ENCODE measurements at regions not wholly inside any gene's neighbourhood (a gene's known extent, or its start where the extent isn't known, plus 50 kb on each side); places are given as distances from the start of the nearest gene placed in this dataset.
A peak's percentile ranks its signal among the peaks of the same experiment; 100 is the strongest.

GRCh38 chr1:58991305-58991704 lies 207.5 kb upstream of the JUN start:
- WGBS (ENCODE audit: low lambda C conversion rate, missing lambda C conversion rate): 87% methylated on average over 1 of the region's 1 CpG

GRCh38 chr1:58992643-58993042 lies 208.8 kb upstream of the JUN start:
- no peak overlapping the region for H3K4me2 ChIP-seq
- WGBS (ENCODE audit: low lambda C conversion rate, missing lambda C conversion rate): 94% methylated on average over 2 of the region's 2 CpGs
- no peaks in the 10 kb centered on the region for H3K79me2 ChIP-seq
- no peaks in the 10 kb centered on the region for H3K9me3 ChIP-seq (ENCODE audit: low read depth)
- H3K9me2 ChIP-seq (replicated peaks; ENCODE audit: insufficient read depth): no peaks in the 10 kb centered on the region
- no peaks in the 10 kb centered on the region for H3K36me3 ChIP-seq (replicated peaks; ENCODE audit: insufficient read depth, low read depth)
- peaks cover 8% of the 10 kb centered on the region for H3K4me1 ChIP-seq (ENCODE audit: insufficient read depth)
- DNase-seq (ENCODE audit: low spot score): no peak
- TF ChIP-seq EZH2phosphoT487 (IDR thresholded peaks at IDR 0.05; ENCODE audit: low read depth, severe bottlenecking, unreplicated experiment) (no peak), CTCF (IDR thresholded peaks at IDR 0.05; ENCODE audit: poor library complexity) (no peak), EZH2 (IDR thresholded peaks at IDR 0.05; ENCODE audit: borderline replicate concordance) (no peak)
- no peak overlapping the region for H2AFZ ChIP-seq
- no peak overlapping the region for H3K27ac ChIP-seq
- no peak overlapping the region for H3K4me3 ChIP-seq
- H4K20me1 ChIP-seq (ENCODE audit: insufficient read depth, poor library complexity, severe bottlenecking): no peaks in the 10 kb centered on the region
- H3K27me3 ChIP-seq: no peaks in the 10 kb centered on the region

More at GRCh38 chr1:58991305-58991704, 207.5 kb upstream of the JUN start:
- TF ChIP-seq EZH2 (IDR thresholded peaks at IDR 0.05; ENCODE audit: borderline replicate concordance) (no peak), CTCF (IDR thresholded peaks at IDR 0.05; ENCODE audit: poor library complexity) (no peak), EZH2phosphoT487 (IDR thresholded peaks at IDR 0.05; ENCODE audit: low read depth, severe bottlenecking, unreplicated experiment) (no peak)
- Histone ChIP-seq H3K4me3 (no peak overlapping the region), H3K27me3 (no peaks in the 10 kb centered on the region), H2AFZ (no peak overlapping the region), H3K36me3 (replicated peaks; ENCODE audit: insufficient read depth, low read depth) (no peaks in the 10 kb centered on the region), H3K4me1 (ENCODE audit: insufficient read depth) (peaks cover 15% of the 10 kb centered on the region), H3K79me2 (no peaks in the 10 kb centered on the region), H3K9me3 (ENCODE audit: low read depth) (no peaks in the 10 kb centered on the region), H3K27ac (no peak overlapping the region), H4K20me1 (ENCODE audit: insufficient read depth, poor library complexity, severe bottlenecking) (no peaks in the 10 kb centered on the region), H3K4me2 (no peak overlapping the region), H3K9me2 (replicated peaks; ENCODE audit: insufficient read depth) (no peaks in the 10 kb centered on the region)
- no peak for DNase-seq (ENCODE audit: low spot score)

GRCh38 chr1:58993403-58993802 lies 209.6 kb upstream of the JUN start:
- H3K27ac ChIP-seq: no peak overlapping the region
- no peaks in the 10 kb centered on the region for H3K9me2 ChIP-seq (replicated peaks; ENCODE audit: insufficient read depth)
- DNase-seq (ENCODE audit: low spot score): no peak
- H3K4me3 ChIP-seq: no peak overlapping the region
- H3K27me3 ChIP-seq: no peaks in the 10 kb centered on the region
- H3K36me3 ChIP-seq (replicated peaks; ENCODE audit: insufficient read depth, low read depth): no peaks in the 10 kb centered on the region
- no peaks in the 10 kb centered on the region for H3K79me2 ChIP-seq
- no peaks in the 10 kb centered on the region for H3K9me3 ChIP-seq (ENCODE audit: low read depth)
- no peak overlapping the region for H2AFZ ChIP-seq
- no peak overlapping the region for H3K4me2 ChIP-seq
- peaks cover 8% of the 10 kb centered on the region for H3K4me1 ChIP-seq (ENCODE audit: insufficient read depth)
- TF ChIP-seq CTCF (IDR thresholded peaks at IDR 0.05; ENCODE audit: poor library complexity): no peak
- TF ChIP-seq EZH2 (IDR thresholded peaks at IDR 0.05; ENCODE audit: borderline replicate concordance): no peak
- no peak for TF ChIP-seq EZH2phosphoT487 (IDR thresholded peaks at IDR 0.05; ENCODE audit: low read depth, severe bottlenecking, unreplicated experiment)
- no peaks in the 10 kb centered on the region for H4K20me1 ChIP-seq (ENCODE audit: insufficient read depth, poor library complexity, severe bottlenecking)
- WGBS (ENCODE audit: low lambda C conversion rate, missing lambda C conversion rate): 99% methylated on average over 3 of the region's 3 CpGs

- H3K79me2 ChIP-seq: no peaks in the 10 kb centered on the region
- H2AFZ ChIP-seq: no peak overlapping the region
- H3K4me1 ChIP-seq (ENCODE audit: insufficient read depth): peaks cover 8% of the 10 kb centered on the region
- H3K4me3 ChIP-seq: no peak overlapping the region
- TF ChIP-seq EZH2phosphoT487 (IDR thresholded peaks at IDR 0.05; ENCODE audit: low read depth, severe bottlenecking, unreplicated experiment) (no peak), EZH2 (IDR thresholded peaks at IDR 0.05; ENCODE audit: borderline replicate concordance) (no peak), CTCF (IDR thresholded peaks at IDR 0.05; ENCODE audit: poor library complexity) (no peak)
- no peaks in the 10 kb centered on the region for H3K27me3 ChIP-seq
- H3K36me3 ChIP-seq (replicated peaks; ENCODE audit: insufficient read depth, low read depth): no peaks in the 10 kb centered on the region
- H3K9me3 ChIP-seq (ENCODE audit: low read depth): no peaks in the 10 kb centered on the region
- peak overlapping the region; percentile 33 for H3K27ac ChIP-seq
- WGBS (ENCODE audit: low lambda C conversion rate, missing lambda C conversion rate): 82% methylated on average over 2 of the region's 2 CpGs
- H3K9me2 ChIP-seq (replicated peaks; ENCODE audit: insufficient read depth): no peaks in the 10 kb centered on the region
- DNase-seq (ENCODE audit: low spot score): no peak
- no peaks in the 10 kb centered on the region for H4K20me1 ChIP-seq (ENCODE audit: insufficient read depth, poor library complexity, severe bottlenecking)
- H3K4me2 ChIP-seq: no peak overlapping the region
Observed at GRCh38 chr1:58994664-58995063, 210.8 kb upstream of the JUN start.

Measured in hepatocyte (in vitro differentiated cells).